ENCODE measurements at regions not wholly inside any gene's neighbourhood (a gene's known extent, or its start where the extent isn't known, plus 50 kb on each side); places are given as distances from the start of the nearest gene placed in this dataset.

DNA sequence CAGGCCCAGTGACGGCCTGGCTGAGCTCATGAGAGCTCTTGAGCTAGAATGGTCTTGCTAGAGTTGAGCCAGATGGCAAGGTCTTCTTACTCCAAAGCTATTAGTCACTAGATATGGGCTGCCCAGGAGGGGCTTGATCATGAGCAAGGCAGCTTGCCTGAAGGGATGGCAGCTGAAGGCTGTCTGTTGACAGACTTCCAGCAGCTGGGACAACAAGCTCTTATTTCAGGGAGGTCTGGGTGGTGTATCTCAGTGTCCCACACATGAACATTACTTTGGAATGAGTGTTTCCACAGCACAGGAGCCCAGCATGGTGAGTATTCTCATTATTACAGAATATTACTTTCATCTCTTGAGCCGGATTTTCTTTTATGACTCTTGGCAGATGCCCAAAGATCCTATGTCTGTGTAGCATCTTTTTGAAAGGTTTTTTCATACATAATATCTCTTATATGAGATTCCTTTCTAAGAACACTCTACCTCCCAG lies 414.1 kb downstream of the ARHGEF28 start:
- H3K4me3 ChIP-seq (ENCODE audit: low read length) = no peak overlapping the region
- H3K9ac ChIP-seq (ENCODE audit: low read length) = no peak overlapping the region
- no peaks in the 10 kb centered on the region for H3K27me3 ChIP-seq (ENCODE audit: control insufficient read depth, insufficient read depth, low read length)
- no peak overlapping the region for H3K27ac ChIP-seq (ENCODE audit: low read depth, low read length)
- no peaks in the 10 kb centered on the region for H3K36me3 ChIP-seq (ENCODE audit: control insufficient read depth, insufficient read depth, low read length)
- no peaks in the 10 kb centered on the region for H3K4me1 ChIP-seq (ENCODE audit: control insufficient read depth, insufficient read depth, low read length)

DNA sequence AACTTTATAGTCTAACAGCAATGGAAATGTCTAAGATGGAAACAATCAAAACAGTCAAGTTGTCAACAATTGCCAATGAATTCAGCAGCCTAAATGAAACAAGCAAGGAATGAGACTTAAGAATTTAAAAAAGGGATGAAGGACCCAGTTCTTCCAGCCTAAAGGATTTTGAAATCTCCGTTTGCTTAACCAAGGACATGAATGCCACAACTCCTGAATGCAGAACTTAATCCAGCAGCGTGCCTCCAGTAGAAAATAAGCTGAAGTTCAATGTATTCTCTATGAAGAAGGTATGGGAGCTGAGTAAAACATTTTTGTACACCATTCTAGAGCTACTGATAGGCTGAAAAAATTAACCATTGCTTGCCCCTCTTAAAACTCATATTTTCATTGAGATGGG lies 411.3 kb downstream of the ARHGEF28 start:
- H3K27me3 ChIP-seq (ENCODE audit: control insufficient read depth, insufficient read depth, low read length) = no peaks in the 10 kb centered on the region
- H3K4me3 ChIP-seq (ENCODE audit: low read length) = no peak overlapping the region
- H3K4me1 ChIP-seq (ENCODE audit: control insufficient read depth, insufficient read depth, low read length) = peaks cover 4% of the 10 kb centered on the region
- no peak overlapping the region for H3K27ac ChIP-seq (ENCODE audit: low read depth, low read length)
- no peak overlapping the region for H3K9ac ChIP-seq (ENCODE audit: low read length)
- no peaks in the 10 kb centered on the region for H3K36me3 ChIP-seq (ENCODE audit: control insufficient read depth, insufficient read depth, low read length)

GRCh38 chr5:74035521-74035937 lies 409.5 kb downstream of the ARHGEF28 start:
- Histone ChIP-seq H3K27me3 (ENCODE audit: control insufficient read depth, insufficient read depth, low read length) (no peaks in the 10 kb centered on the region), H3K4me3 (ENCODE audit: low read length) (no peak overlapping the region), H3K9ac (ENCODE audit: low read length) (no peak overlapping the region), H3K4me1 (ENCODE audit: control insufficient read depth, insufficient read depth, low read length) (peaks cover 4% of the 10 kb centered on the region), H3K36me3 (ENCODE audit: control insufficient read depth, insufficient read depth, low read length) (no peaks in the 10 kb centered on the region), H3K27ac (ENCODE audit: low read depth, low read length) (no peak overlapping the region)

GRCh38 chr5:74034733-74035132 lies 408.7 kb downstream of the ARHGEF28 start:
- H3K9ac ChIP-seq (ENCODE audit: low read length) = no peak overlapping the region
- H3K4me3 ChIP-seq (ENCODE audit: low read length) = no peak overlapping the region
- no peaks in the 10 kb centered on the region for H3K36me3 ChIP-seq (ENCODE audit: control insufficient read depth, insufficient read depth, low read length)
- no peaks in the 10 kb centered on the region for H3K27me3 ChIP-seq (ENCODE audit: control insufficient read depth, insufficient read depth, low read length)
- H3K4me1 ChIP-seq (ENCODE audit: control insufficient read depth, insufficient read depth, low read length) = peaks cover 4% of the 10 kb centered on the region
- H3K27ac ChIP-seq (ENCODE audit: low read depth, low read length) = no peak overlapping the region

- Histone ChIP-seq H3K4me3 (ENCODE audit: low read length) (no peak overlapping the region), H3K4me1 (ENCODE audit: control insufficient read depth, insufficient read depth, low read length) (peaks cover 4% of the 10 kb centered on the region), H3K27me3 (ENCODE audit: control insufficient read depth, insufficient read depth, low read length) (no peaks in the 10 kb centered on the region), H3K27ac (ENCODE audit: low read depth, low read length) (no peak overlapping the region), H3K9ac (ENCODE audit: low read length) (no peak overlapping the region), H3K36me3 (ENCODE audit: control insufficient read depth, insufficient read depth, low read length) (no peaks in the 10 kb centered on the region)
These were observed 406.6 kb downstream of the ARHGEF28 start for GRCh38 chr5:74032617-74033016.

- H3K9ac ChIP-seq (ENCODE audit: low read length) = no peak overlapping the region
- no peak overlapping the region for H3K4me3 ChIP-seq (ENCODE audit: low read length)
- H3K27me3 ChIP-seq (ENCODE audit: control insufficient read depth, insufficient read depth, low read length) = no peaks in the 10 kb centered on the region
- peaks cover 4% of the 10 kb centered on the region for H3K4me1 ChIP-seq (ENCODE audit: control insufficient read depth, insufficient read depth, low read length)
- no peak overlapping the region for H3K27ac ChIP-seq (ENCODE audit: low read depth, low read length)
- no peaks in the 10 kb centered on the region for H3K36me3 ChIP-seq (ENCODE audit: control insufficient read depth, insufficient read depth, low read length)
These were observed 405.5 kb downstream of the ARHGEF28 start for GRCh38 chr5:74031536-74031935.

GRCh38 chr5:74030821-74031220 lies 404.8 kb downstream of the ARHGEF28 start:
- no peaks in the 10 kb centered on the region for H3K27me3 ChIP-seq (ENCODE audit: control insufficient read depth, insufficient read depth, low read length)
- H3K36me3 ChIP-seq (ENCODE audit: control insufficient read depth, insufficient read depth, low read length) = no peaks in the 10 kb centered on the region
- no peak overlapping the region for H3K4me3 ChIP-seq (ENCODE audit: low read length)
- peaks cover 4% of the 10 kb centered on the region for H3K4me1 ChIP-seq (ENCODE audit: control insufficient read depth, insufficient read depth, low read length)
- no peak overlapping the region for H3K9ac ChIP-seq (ENCODE audit: low read length)
- H3K27ac ChIP-seq (ENCODE audit: low read depth, low read length) = no peak overlapping the region

GRCh38 chr5:74030371-74030770 lies 404.4 kb downstream of the ARHGEF28 start:
- H3K4me1 ChIP-seq (ENCODE audit: control insufficient read depth, insufficient read depth, low read length) = peaks cover 4% of the 10 kb centered on the region
- no peaks in the 10 kb centered on the region for H3K27me3 ChIP-seq (ENCODE audit: control insufficient read depth, insufficient read depth, low read length)
- no peak overlapping the region for H3K27ac ChIP-seq (ENCODE audit: low read depth, low read length)
- H3K4me3 ChIP-seq (ENCODE audit: low read length) = no peak overlapping the region
- no peaks in the 10 kb centered on the region for H3K36me3 ChIP-seq (ENCODE audit: control insufficient read depth, insufficient read depth, low read length)
- no peak overlapping the region for H3K9ac ChIP-seq (ENCODE audit: low read length)

GRCh38 chr5:74028976-74029375 lies 403.0 kb downstream of the ARHGEF28 start:
- Histone ChIP-seq H3K9ac (ENCODE audit: low read length) (no peak overlapping the region), H3K36me3 (ENCODE audit: control insufficient read depth, insufficient read depth, low read length) (no peaks in the 10 kb centered on the region)

DNA sequence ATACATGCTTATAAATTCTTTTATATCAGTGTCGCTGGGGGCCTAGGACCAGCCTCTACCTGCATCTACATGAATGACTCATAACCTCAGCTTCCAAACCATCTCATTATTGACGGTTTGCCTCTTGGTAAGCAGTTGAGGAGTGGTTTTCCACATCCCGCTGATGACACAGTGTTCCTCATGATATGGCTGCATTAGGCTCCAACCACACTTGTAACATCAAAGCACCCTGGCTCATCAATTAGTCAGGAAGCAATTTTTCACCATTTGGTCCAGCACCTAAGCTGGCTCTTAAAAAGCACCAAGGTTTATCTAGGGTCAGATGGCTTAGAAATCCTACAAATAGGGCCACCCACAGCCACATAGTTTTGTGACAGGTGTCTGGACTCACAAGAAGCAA lies 402.4 kb downstream of the ARHGEF28 start:
- Histone ChIP-seq H3K36me3 (ENCODE audit: control insufficient read depth, insufficient read depth, low read length) (no peaks in the 10 kb centered on the region), H3K4me1 (ENCODE audit: control insufficient read depth, insufficient read depth, low read length) (no peaks in the 10 kb centered on the region)

More at GRCh38 chr5:74028976-74029375, 403.0 kb downstream of the ARHGEF28 start:
- Histone ChIP-seq H3K27me3 (ENCODE audit: control insufficient read depth, insufficient read depth, low read length) (no peaks in the 10 kb centered on the region), H3K4me3 (ENCODE audit: low read length) (no peak overlapping the region), H3K27ac (ENCODE audit: low read depth, low read length) (no peak overlapping the region), H3K4me1 (ENCODE audit: control insufficient read depth, insufficient read depth, low read length) (no peaks in the 10 kb centered on the region)

GRCh38 chr5:74027732-74028338 lies 401.8 kb downstream of the ARHGEF28 start:
- no peak overlapping the region for H3K27ac ChIP-seq (ENCODE audit: low read depth, low read length)
- no peak overlapping the region for H3K9ac ChIP-seq (ENCODE audit: low read length)
- no peak overlapping the region for H3K4me3 ChIP-seq (ENCODE audit: low read length)
- no peaks in the 10 kb centered on the region for H3K36me3 ChIP-seq (ENCODE audit: control insufficient read depth, insufficient read depth, low read length)
- H3K27me3 ChIP-seq (ENCODE audit: control insufficient read depth, insufficient read depth, low read length) = no peaks in the 10 kb centered on the region
- no peaks in the 10 kb centered on the region for H3K4me1 ChIP-seq (ENCODE audit: control insufficient read depth, insufficient read depth, low read length)

More for the DNA sequence above, 402.4 kb downstream of the ARHGEF28 start:
- Histone ChIP-seq H3K27me3 (ENCODE audit: control insufficient read depth, insufficient read depth, low read length) (no peaks in the 10 kb centered on the region), H3K9ac (ENCODE audit: low read length) (no peak overlapping the region), H3K4me3 (ENCODE audit: low read length) (no peak overlapping the region), H3K27ac (ENCODE audit: low read depth, low read length) (no peak overlapping the region)

- Histone ChIP-seq H3K4me1 (ENCODE audit: control insufficient read depth, insufficient read depth, low read length) (no peaks in the 10 kb centered on the region), H3K9ac (ENCODE audit: low read length) (no peak overlapping the region), H3K4me3 (ENCODE audit: low read length) (no peak overlapping the region), H3K27ac (ENCODE audit: low read depth, low read length) (no peak overlapping the region), H3K27me3 (ENCODE audit: control insufficient read depth, insufficient read depth, low read length) (no peaks in the 10 kb centered on the region), H3K36me3 (ENCODE audit: control insufficient read depth, insufficient read depth, low read length) (no peaks in the 10 kb centered on the region)
These were observed 400.3 kb downstream of the ARHGEF28 start for GRCh38 chr5:74026310-74026709.

- Histone ChIP-seq H3K4me1 (ENCODE audit: control insufficient read depth, insufficient read depth, low read length) (no peaks in the 10 kb centered on the region), H3K27ac (ENCODE audit: low read depth, low read length) (no peak overlapping the region), H3K4me3 (ENCODE audit: low read length) (no peak overlapping the region)
These were observed 395.1 kb downstream of the ARHGEF28 start for GRCh38 chr5:74021126-74021525.

More at GRCh38 chr5:74021126-74021525, 395.1 kb downstream of the ARHGEF28 start:
- Histone ChIP-seq H3K9ac (ENCODE audit: low read length) (no peak overlapping the region), H3K27me3 (ENCODE audit: control insufficient read depth, insufficient read depth, low read length) (no peaks in the 10 kb centered on the region), H3K36me3 (ENCODE audit: control insufficient read depth, insufficient read depth, low read length) (no peaks in the 10 kb centered on the region)

Data from rectal smooth muscle tissue (tissue), 1 donor.